Kidney glomerular epithelial cell (primary cell): ENCODE measurements at regions not wholly inside any gene's neighbourhood (a gene's known extent, or its start where the extent isn't known, plus 50 kb on each side); places are given as distances from the start of the nearest gene placed in this dataset.

Experiments
- DNase-seq: peaks from one replicate; lab custom pipeline; 2025; lab: John Stamatoyannopoulos, UW

DNA sequence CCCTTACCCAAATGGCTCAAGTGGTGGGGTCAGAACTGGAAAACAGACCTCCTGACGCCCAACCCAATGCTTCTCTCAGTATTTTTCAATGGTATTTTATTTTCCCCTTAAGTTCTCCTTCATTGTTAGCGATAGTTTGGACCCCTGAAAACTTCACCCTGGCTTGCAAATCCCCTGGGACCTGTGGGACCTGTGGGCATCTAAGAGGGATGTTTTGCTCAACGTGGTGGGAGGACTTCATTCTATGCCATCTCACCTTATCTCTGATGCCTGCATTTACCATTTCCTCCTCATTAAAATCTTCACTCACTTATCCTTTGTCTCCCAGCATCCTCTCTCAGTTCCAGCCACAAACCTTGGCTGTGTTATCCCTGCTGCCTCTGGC is 59.4 kb upstream of the GZMB start:
- DNase-seq, result no peak

DNA sequence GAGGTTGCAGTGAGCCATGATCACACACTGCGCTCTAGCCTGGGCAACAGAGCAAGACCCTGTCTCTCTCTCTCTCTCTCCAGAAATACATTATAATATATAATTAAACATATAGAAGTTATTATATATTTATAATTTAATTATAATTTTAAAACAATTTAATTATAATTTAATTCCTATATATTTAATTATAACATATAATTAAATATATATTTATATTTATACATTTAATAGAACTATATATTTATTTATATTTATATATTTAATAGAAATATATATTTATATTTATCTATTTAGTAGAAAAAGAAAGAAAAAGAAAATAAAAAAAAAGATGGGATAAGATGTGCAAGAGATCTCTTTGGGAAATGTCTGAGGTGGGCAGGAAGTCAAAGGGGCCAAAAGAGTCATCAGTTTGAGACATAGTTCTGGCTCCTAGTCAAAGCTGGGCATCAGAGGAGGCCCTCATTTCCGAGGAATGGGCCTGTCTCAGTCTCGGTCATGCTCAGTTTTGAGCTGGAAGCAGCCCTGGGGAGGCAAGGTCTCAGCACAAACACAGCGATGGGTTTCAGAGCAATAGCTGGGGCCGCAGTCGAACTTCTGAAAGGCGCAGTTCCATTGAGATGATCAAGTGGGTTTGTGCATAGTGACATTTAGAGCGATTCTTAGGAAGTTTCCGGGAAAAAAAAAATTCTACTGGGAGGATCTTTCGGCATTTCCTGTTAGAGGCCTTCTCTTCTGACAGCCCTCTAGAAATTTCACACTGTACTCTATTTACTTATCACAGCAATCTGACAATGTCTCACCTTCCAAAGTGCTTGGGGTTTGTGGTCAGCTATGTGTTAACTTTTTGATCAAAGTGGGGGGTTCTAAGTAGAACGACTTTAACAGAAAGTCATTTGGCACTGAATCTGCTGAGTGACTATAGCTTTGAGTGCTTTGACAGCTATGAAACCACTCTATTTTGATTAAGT is 58.7 kb upstream of the GZMB start:
- no peak for DNase-seq

DNA sequence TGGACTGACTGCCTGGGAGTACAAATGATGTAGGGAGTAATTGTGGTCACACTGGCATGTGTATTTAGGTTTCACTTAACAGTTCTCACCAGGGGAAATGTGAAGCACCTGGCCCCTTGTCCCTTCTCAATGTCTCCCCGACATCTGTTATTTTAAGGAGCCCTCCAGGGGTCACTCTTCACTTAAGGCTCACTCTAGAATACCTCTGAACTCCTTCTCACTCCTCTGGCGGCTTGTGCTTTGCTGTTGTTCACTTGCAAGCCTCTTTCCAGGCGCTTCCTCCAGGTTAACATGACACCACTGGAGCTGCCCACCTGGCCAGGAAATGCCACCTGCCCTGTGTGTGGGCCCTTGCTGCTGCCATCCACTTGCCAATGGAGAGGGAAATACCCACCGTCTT is 56.5 kb upstream of the GZMB start:
- no peak for DNase-seq

DNA sequence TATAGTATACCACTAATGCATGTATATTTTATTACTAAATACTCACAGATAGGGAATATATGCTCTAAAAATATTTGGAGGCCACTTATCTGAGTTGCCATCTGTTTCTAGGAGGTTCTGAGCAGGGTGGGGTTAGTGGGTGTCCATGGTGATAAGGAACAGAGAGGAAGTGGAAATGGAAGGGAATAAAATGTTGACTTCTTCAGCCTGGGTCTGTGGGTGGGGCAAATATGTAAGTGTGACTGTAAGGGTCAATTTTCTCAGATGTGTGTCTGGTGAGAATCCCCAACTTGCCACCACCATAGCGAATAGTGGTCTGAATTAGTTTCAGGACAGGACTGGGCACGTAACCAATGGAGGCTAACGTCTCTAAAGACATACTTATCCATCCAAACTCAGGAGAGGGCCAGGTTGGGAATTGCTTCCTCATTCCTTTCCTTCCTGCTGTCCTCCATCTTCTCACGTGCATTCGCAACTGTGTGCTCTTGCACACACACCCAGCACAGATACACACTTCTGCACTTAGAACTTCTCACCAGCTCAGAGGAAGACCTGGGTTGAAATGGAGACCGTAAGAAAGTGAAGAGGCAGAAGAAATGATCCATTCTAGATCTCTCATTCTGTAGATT is 54.2 kb upstream of the GZMB start:
- DNase-seq, result no peak
